ENCODE measurements at regions not wholly inside any gene's neighbourhood (a gene's known extent, or its start where the extent isn't known, plus 50 kb on each side); places are given as distances from the start of the nearest gene placed in this dataset.

DNA sequence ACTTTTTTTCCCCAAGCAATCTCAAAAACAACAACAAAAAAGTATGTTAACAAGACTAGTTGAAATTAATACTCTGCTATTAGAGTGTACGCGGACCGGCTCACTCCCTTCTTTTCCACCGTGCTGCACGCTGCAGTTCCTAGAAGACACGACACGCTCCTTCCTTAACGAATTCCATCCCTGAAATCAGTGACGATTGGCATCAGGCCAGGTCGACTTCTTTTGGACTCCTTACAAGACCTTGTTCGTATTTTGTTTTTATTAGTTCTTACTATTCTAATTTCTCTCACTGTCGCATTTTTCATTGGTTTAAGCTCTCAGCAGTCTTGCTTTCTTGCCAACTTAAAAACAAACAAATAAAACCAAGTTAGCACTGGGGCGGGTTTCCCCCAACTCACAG is 175.8 kb upstream of the PITX2 start:
- no peak overlapping the region for H3K4me3 ChIP-seq (replicated peaks in 1 of 3; ENCODE audit: insufficient read depth in 1 of 3, low read depth in 1 of 3, low read length in 3 of 3)
- intact Hi-C loops (cut with micrococcal nuclease), result no loop called here
- dilution Hi-C loops (cut with MboI; ENCODE audit: extremely low pct_ligation_motif_present, low sequenced_read_pairs), result no loop called here
- peaks cover 0 to 3% of the 10 kb centered on the region in 2 experiments for H3K27me3 ChIP-seq (ENCODE audit: control insufficient read depth in 2 of 2, insufficient read depth in 2 of 2, low read length in 2 of 2)
- POLR2A ChIA-PET, result no interaction called here
- no peak overlapping the region for H3K9ac ChIP-seq (replicated peaks; ENCODE audit: extremely low read depth, insufficient read depth, low read length)
- DNase-seq (ENCODE audit: low read depth, low spot score) (no peak), FAIRE-seq (no peak)
- H3K27ac ChIP-seq (ENCODE audit: insufficient read depth, low read depth, low read length), result no peak overlapping the region
- CTCF ChIA-PET, result no interaction called here
- no peaks in the 10 kb centered on the region for H3K79me2 ChIP-seq (ENCODE audit: control insufficient read depth, insufficient read depth, low read length)
- BruUV-seq (replicated peaks), result no TSS peak
- H3K36me3 ChIP-seq (ENCODE audit: control insufficient read depth in 2 of 2, extremely low read depth in 1 of 2, insufficient read depth in 2 of 2, low read length in 2 of 2), result no peaks in the 10 kb centered on the region
- H3K9me1 ChIP-seq (replicated peaks; ENCODE audit: control insufficient read depth, extremely low read depth, insufficient read depth, low read length), result no peaks in the 10 kb centered on the region
- H3K4me1 ChIP-seq (ENCODE audit: control insufficient read depth, extremely low read depth, insufficient read depth, low read length), result no peaks in the 10 kb centered on the region
- no peaks in the 10 kb centered on the region for H4K20me1 ChIP-seq (replicated peaks; ENCODE audit: control insufficient read depth, extremely low read depth, insufficient read depth, low read length)
- H3K9me3 ChIP-seq (replicated peaks; ENCODE audit: control insufficient read depth, insufficient read depth, low read length), result no peaks in the 10 kb centered on the region
- H3K4me2 ChIP-seq (ENCODE audit: insufficient read depth, low read length), result no peak overlapping the region
- TF ChIP-seq, protein P1, sequence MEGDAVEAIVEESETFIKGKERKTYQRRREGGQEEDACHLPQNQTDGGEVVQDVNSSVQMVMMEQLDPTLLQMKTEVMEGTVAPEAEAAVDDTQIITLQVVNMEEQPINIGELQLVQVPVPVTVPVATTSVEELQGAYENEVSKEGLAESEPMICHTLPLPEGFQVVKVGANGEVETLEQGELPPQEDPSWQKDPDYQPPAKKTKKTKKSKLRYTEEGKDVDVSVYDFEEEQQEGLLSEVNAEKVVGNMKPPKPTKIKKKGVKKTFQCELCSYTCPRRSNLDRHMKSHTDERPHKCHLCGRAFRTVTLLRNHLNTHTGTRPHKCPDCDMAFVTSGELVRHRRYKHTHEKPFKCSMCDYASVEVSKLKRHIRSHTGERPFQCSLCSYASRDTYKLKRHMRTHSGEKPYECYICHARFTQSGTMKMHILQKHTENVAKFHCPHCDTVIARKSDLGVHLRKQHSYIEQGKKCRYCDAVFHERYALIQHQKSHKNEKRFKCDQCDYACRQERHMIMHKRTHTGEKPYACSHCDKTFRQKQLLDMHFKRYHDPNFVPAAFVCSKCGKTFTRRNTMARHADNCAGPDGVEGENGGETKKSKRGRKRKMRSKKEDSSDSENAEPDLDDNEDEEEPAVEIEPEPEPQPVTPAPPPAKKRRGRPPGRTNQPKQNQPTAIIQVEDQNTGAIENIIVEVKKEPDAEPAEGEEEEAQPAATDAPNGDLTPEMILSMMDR (IDR thresholded peaks at IDR 0.05; ENCODE audit: extremely low read depth in 1 of 2, insufficient read depth in 1 of 2, low read depth in 1 of 2, low read length in 2 of 2), result no peak
- TF ChIP-seq POLR2A (IDR thresholded peaks at IDR 0.05; ENCODE audit: low read depth, low read length) (no peak), POLR2AphosphoS5 (IDR thresholded peaks at IDR 0.05; ENCODE audit: insufficient read depth, low read depth, low read length) (no peak), EZH2 (IDR thresholded peaks at IDR 0.05; ENCODE audit: borderline replicate concordance, low read depth, low read length, severe bottlenecking) (no peak), MYC (IDR thresholded peaks at IDR 0.05; ENCODE audit: low read depth, low read length) (no peak), GATA2 (IDR thresholded peaks at IDR 0.05; ENCODE audit: insufficient read depth, insufficient read length, low read depth, low read length) (no peak), MAX (IDR thresholded peaks at IDR 0.05; ENCODE audit: insufficient read depth, insufficient read length) (no peak), JUN (IDR thresholded peaks at IDR 0.05; ENCODE audit: borderline replicate concordance, insufficient read depth, insufficient read length, low read depth) (no peak), FOS (IDR thresholded peaks at IDR 0.05; ENCODE audit: borderline replicate concordance, insufficient read depth, low read length) (no peak)
- H2AFZ ChIP-seq (ENCODE audit: low read depth, low read length), result no peak overlapping the region

Measured in endothelial cell of umbilical vein (primary cell).